Thoracic aorta (tissue), 2 donors: ENCODE measurements at regions not wholly inside any gene's neighbourhood (a gene's known extent, or its start where the extent isn't known, plus 50 kb on each side); places are given as distances from the start of the nearest gene placed in this dataset.

Experiments
- ATAC-seq: fragments of 150-250 bp; one replicate; pipeline ENCODE4 v1.8.0; 2017; ENCODE audit warnings: low read depth; ENCODE audit not compliant: insufficient number of reproducible peaks, low FRiP score
- DNase-seq: peaks from one replicate; pipeline ENCODE4 v3.0.0-alpha.2; 2020; ENCODE audit warnings: low spot score
- H3K27ac ChIP-seq, 2 donors: fragments of 200-600 bp; sonication (generic); 1 replicate in 1 of 2; 2 replicates in 1 of 2; pipeline ENCODE4 v1.5.1; 2016; ENCODE audit warnings: mild to moderate bottlenecking in 2 of 2, moderate library complexity in 2 of 2
- H3K27me3 ChIP-seq: fragments of 200-600 bp; sonication (generic); replicated peaks from 2 replicates; pipeline ENCODE4 v1.6.0; 2016; ENCODE audit warnings: mild to moderate bottlenecking; ENCODE audit not compliant: insufficient read depth
- H3K36me3 ChIP-seq: fragments of 200-600 bp; sonication (generic); one replicate; pipeline ENCODE4 v1.5.1; 2016
- H3K4me1 ChIP-seq, 2 donors: fragments of 200-600 bp; sonication (generic); 1 replicate in 1 of 2; 2 replicates in 1 of 2; pipeline versions ENCODE4 v1.5.1 to v1.6.0; 2016; ENCODE audit warnings: low read depth in 2 of 2, mild to moderate bottlenecking in 1 of 2; ENCODE audit not compliant: control insufficient read depth in 1 of 2
- H3K4me3 ChIP-seq: fragments of 200-600 bp; sonication (generic); 2 replicates; pipeline ENCODE4 v1.5.1; 2016; ENCODE audit warnings: mild to moderate bottlenecking
- H3K9me3 ChIP-seq: fragments of 200-600 bp; sonication (generic); 2 replicates; pipeline ENCODE4 v1.5.1; 2016
- CTCF ChIP-seq: fragments of 200-600 bp; sonication (generic); IDR thresholded peaks from one replicate; pipeline ENCODE4 v1.5.1; 2019; ENCODE audit warnings: antibody characterized with exemption

GRCh38 chr14:101045511-101045910, 142.0 kb upstream of the RTL1 start:
- ATAC-seq (no peak), DNase-seq (no peak)
- TF ChIP-seq CTCF: no peak
- no peaks in the 10 kb centered on the region for H3K9me3 ChIP-seq
- no peaks in the 10 kb centered on the region for H3K36me3 ChIP-seq
- H3K27ac ChIP-seq: no peak overlapping the region
- no peaks in the 10 kb centered on the region for H3K27me3 ChIP-seq
- no peaks in the 10 kb centered on the region for H3K4me1 ChIP-seq
- no peak overlapping the region for H3K4me3 ChIP-seq

DNA sequence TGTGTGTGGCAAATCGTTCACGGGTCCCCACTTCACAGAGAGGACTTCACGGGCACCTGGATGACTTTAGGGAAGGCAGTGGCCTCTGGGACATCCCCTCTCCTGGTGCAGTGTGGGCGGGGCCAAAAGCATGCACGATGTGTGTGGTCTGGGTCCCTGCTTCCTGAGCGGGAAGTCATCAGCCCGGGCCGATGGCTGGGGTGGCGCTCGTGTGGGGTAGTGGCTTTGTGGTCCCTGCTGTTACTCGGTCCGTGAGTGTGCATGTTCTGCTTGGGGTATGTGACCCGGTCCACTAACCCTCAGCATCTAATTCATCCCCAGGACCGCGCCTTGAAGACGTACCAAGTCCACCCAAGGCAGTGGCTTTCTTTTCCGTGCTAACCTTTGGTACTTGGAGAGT, 142.5 kb upstream of the RTL1 start:
- Histone ChIP-seq H3K27me3 (no peaks in the 10 kb centered on the region), H3K36me3 (no peaks in the 10 kb centered on the region), H3K4me1 (no peaks in the 10 kb centered on the region), H3K27ac (no peak overlapping the region), H3K9me3 (no peaks in the 10 kb centered on the region), H3K4me3 (no peak overlapping the region)
- DNase-seq: no peak
- TF ChIP-seq CTCF: no peak
- ATAC-seq: no peak

GRCh38 chr14:101047326-101047725, 143.8 kb upstream of the RTL1 start:
- no peak for TF ChIP-seq CTCF
- DNase-seq (no peak), ATAC-seq (no peak)
- Histone ChIP-seq H3K4me3 (no peak overlapping the region), H3K27ac (no peak overlapping the region), H3K4me1 (no peaks in the 10 kb centered on the region), H3K36me3 (no peaks in the 10 kb centered on the region), H3K9me3 (no peaks in the 10 kb centered on the region), H3K27me3 (no peaks in the 10 kb centered on the region)

GRCh38 chr14:101048766-101049165, 145.2 kb upstream of the RTL1 start:
- Histone ChIP-seq H3K4me3 (no peak overlapping the region), H3K36me3 (no peaks in the 10 kb centered on the region), H3K27ac (no peak overlapping the region), H3K27me3 (no peaks in the 10 kb centered on the region), H3K4me1 (no peaks in the 10 kb centered on the region), H3K9me3 (no peaks in the 10 kb centered on the region)
- DNase-seq (no peak), ATAC-seq (no peak)
- no peak for TF ChIP-seq CTCF

DNA sequence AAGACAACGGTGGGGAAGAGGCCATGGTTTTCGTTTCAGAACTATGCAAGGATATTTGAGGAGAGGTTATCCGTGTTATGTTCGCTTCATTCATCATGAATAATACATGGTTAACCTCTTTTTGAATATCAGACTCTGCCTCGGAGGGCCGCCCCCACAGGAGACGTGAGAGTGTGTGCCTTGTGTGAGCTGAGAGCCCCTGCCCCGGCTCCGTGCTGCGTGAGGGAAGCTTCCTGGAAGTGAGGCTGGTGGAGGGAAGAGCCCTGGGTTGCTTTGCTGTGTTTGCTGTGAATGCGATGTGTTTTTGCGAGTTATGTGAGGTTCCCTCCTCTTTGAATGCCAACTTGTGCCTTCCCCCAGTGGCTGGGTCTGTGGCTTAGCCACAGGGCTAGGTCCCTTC, 146.0 kb upstream of the RTL1 start:
- ATAC-seq (no peak), DNase-seq (no peak)
- H3K4me3 ChIP-seq: no peak overlapping the region
- no peaks in the 10 kb centered on the region for H3K36me3 ChIP-seq
- no peak for TF ChIP-seq CTCF
- no peaks in the 10 kb centered on the region for H3K9me3 ChIP-seq
- no peak overlapping the region for H3K27ac ChIP-seq
- H3K4me1 ChIP-seq: no peaks in the 10 kb centered on the region
- no peaks in the 10 kb centered on the region for H3K27me3 ChIP-seq
